ENCODE measurements at regions not wholly inside any gene's neighbourhood (a gene's known extent, or its start where the extent isn't known, plus 50 kb on each side); places are given as distances from the start of the nearest gene placed in this dataset.

DNA sequence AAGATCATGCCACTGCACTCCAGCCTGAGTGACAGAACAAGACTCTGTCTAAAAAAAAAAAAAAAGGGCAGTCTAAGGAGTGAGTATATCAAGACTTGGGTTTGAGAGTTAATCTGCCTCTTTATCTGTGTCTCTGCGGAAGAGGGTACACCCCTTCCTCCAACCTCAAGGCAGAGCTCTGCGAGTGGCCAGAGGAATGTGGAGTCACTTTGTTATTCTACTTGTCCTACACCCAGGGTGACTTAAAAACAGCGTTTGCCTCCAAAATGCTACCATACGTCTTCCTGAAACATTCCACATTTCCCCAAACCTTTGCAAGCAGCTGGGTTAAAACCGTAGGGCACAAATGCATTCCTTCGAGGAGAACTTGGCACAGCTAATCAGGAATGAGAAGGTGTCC, 199.9 kb downstream of the SHOX start:
- WGBS, 2 donors, result 32 to 34% methylated on average over 6 of the region's 6 CpGs
- Histone ChIP-seq H3K27me3 (no peaks in the 10 kb centered on the region), H3K27ac (no peak overlapping the region), H3K4me3 (no peak overlapping the region), H3K9me3 (peaks cover 0 to 40% (median 0%) of the 10 kb centered on the region in 11 donors), H3K4me1 (no peaks in the 10 kb centered on the region), H3K36me3 (no peaks in the 10 kb centered on the region)
- no peak for ATAC-seq
- TF ChIP-seq, protein P1, sequence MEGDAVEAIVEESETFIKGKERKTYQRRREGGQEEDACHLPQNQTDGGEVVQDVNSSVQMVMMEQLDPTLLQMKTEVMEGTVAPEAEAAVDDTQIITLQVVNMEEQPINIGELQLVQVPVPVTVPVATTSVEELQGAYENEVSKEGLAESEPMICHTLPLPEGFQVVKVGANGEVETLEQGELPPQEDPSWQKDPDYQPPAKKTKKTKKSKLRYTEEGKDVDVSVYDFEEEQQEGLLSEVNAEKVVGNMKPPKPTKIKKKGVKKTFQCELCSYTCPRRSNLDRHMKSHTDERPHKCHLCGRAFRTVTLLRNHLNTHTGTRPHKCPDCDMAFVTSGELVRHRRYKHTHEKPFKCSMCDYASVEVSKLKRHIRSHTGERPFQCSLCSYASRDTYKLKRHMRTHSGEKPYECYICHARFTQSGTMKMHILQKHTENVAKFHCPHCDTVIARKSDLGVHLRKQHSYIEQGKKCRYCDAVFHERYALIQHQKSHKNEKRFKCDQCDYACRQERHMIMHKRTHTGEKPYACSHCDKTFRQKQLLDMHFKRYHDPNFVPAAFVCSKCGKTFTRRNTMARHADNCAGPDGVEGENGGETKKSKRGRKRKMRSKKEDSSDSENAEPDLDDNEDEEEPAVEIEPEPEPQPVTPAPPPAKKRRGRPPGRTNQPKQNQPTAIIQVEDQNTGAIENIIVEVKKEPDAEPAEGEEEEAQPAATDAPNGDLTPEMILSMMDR (IDR thresholded peaks at IDR 0.05), result no peak
- no peak for DNase-seq
- intact Hi-C loops (cut with DNase I), result no loop called here

DNA sequence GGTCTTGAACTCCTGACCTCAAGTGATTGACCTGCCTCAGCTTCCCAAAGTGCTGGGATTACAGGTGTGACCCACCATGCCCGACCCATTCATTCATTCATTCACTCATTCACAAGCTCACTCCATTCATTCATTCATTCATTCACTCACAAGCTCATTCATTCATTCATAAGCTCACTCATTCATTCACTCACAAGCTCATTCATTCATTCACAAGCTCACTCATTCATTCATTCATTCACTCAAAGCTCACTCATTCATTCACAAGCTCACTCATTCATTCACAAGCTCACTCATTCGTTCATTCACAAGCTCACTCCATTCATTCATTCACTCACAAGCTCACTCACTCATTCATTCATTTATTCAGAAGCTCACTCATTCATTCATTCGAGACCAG, 198.6 kb downstream of the SHOX start:
- WGBS, 2 donors, result 78 to 86% methylated on average over 3 of the region's 3 CpGs
- ATAC-seq (no peak), DNase-seq (no peak)
- Histone ChIP-seq H3K9me3 (peaks cover 0 to 29% (median 0%) of the 10 kb centered on the region in 11 donors), H3K27me3 (no peaks in the 10 kb centered on the region), H3K4me3 (no peak overlapping the region), H3K27ac (no peak overlapping the region), H3K36me3 (no peaks in the 10 kb centered on the region), H3K4me1 (no peaks in the 10 kb centered on the region)
- TF ChIP-seq, protein P1 (IDR thresholded peaks at IDR 0.05), result no peak
- intact Hi-C loops (cut with DNase I), result no loop called here

DNA sequence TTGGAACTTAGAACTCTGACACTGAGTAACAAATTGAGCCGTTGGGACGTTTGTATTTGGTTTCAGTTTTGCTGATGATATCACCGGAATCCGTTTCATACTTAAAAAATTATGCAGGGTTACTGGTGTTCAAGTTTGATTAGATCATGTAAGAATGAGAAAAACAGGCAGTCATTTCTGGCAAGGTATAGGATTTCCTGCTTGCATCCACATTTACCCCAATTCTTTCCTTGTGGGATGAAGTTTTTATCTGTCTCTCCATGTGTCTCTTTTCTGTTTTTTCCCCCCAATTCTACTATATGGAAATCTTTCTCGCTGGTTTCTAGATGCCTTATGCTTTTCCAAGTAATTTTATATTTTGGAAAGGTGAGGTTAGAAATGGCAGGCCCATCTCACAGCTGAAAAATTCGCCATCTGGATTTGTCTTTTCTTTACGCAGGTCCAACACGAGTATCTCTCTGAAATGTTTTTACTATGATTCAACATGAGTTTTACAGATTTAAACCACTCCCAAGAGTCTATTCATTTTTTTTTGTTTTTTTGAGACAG, 197.9 kb downstream of the SHOX start:
- TF ChIP-seq, protein P1 (IDR thresholded peaks at IDR 0.05), result no peak
- ATAC-seq (no peak), DNase-seq (no peak)
- H3K4me1 ChIP-seq, result no peaks in the 10 kb centered on the region
- no peak overlapping the region for H3K27ac ChIP-seq
- WGBS, 2 donors, result 76 to 80% methylated on average over 8 of the region's 8 CpGs
- H3K4me3 ChIP-seq, result no peak overlapping the region
- intact Hi-C loops (cut with DNase I), result no loop called here
- H3K36me3 ChIP-seq, result no peaks in the 10 kb centered on the region
- H3K9me3 ChIP-seq, result peaks cover 0 to 26% (median 0%) of the 10 kb centered on the region in 11 donors
- H3K27me3 ChIP-seq, result no peaks in the 10 kb centered on the region

DNA sequence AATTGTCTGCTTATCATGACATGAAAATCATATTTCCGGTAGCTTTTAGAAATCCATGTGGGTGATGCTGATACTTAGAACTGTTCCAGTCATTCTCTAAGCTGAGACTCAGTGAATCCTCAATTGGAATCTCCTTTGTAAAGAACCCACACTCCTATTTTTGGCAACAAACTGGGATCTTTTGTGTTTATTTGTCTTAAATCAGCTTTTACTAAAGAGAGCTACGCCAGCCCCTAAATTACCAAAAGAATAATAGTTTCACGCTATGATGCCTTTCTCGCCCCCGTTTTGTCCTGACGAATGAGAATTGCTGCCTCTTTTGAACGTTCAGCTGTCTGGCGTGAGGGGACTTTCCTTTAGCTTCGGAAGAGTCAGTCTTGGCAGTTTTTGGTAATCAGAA, 195.9 kb downstream of the SHOX start:
- ATAC-seq, result no peak
- WGBS, 2 donors, result 49 to 50% methylated on average over 9 of the region's 9 CpGs
- DNase-seq, result no peak
- H3K36me3 ChIP-seq, result no peaks in the 10 kb centered on the region
- H3K9me3 ChIP-seq, result peaks cover 0 to 20% (median 0%) of the 10 kb centered on the region in 11 donors
- no peaks in the 10 kb centered on the region for H3K27me3 ChIP-seq
- TF ChIP-seq, protein P1 (IDR thresholded peaks at IDR 0.05), result no peak
- intact Hi-C loops (cut with DNase I), result no loop called here
- H3K27ac ChIP-seq, result peak overlapping the region in 1 of 10 donors; percentile 18
- no peak overlapping the region for H3K4me3 ChIP-seq
- no peaks in the 10 kb centered on the region for H3K4me1 ChIP-seq
